Nephron (organoid): ENCODE measurements at regions not wholly inside any gene's neighbourhood (a gene's known extent, or its start where the extent isn't known, plus 50 kb on each side); places are given as distances from the start of the nearest gene placed in this dataset.

Experiments
- H3K27ac Mint-ChIP-seq, 3 experiments: 2 replicates each; pipeline ENCODE4 v1.8.0; 2020; ENCODE audit warnings: mixed read lengths in 3 of 3, mild to moderate bottlenecking in 2 of 3, moderate library complexity in 1 of 3
- H3K27me3 Mint-ChIP-seq: 2 replicates; pipeline ENCODE4 v1.8.0; 2021; ENCODE audit warnings: low read depth, mild to moderate bottlenecking, moderate library complexity, mixed read lengths
- H3K36me3 Mint-ChIP-seq: 2 replicates; pipeline ENCODE4 v1.8.0; 2020; ENCODE audit warnings: low read depth, mixed read lengths
- H3K4me1 Mint-ChIP-seq: 2 replicates; pipeline ENCODE4 v1.8.0; 2020; ENCODE audit warnings: mixed read lengths
- H3K4me3 Mint-ChIP-seq, 3 experiments: 2 replicates each; pipeline ENCODE4 v1.8.0; 2020; ENCODE audit warnings: mild to moderate bottlenecking in 3 of 3, mixed read lengths in 3 of 3, moderate library complexity in 2 of 3
- H3K9me3 Mint-ChIP-seq: 2 replicates; pipeline ENCODE4 v1.8.0; 2020; ENCODE audit warnings: mixed read lengths
- TF ChIP-seq, protein P1 (sequence below), 3 experiments: fragments of 200-600 bp; sonication (generic); IDR thresholded peaks; one replicate each; pipeline ENCODE4 v1.5.0; 2021; ENCODE audit warnings: antibody characterized with exemption in 3 of 3; ENCODE audit not compliant: unreplicated experiment in 3 of 3

DNA sequence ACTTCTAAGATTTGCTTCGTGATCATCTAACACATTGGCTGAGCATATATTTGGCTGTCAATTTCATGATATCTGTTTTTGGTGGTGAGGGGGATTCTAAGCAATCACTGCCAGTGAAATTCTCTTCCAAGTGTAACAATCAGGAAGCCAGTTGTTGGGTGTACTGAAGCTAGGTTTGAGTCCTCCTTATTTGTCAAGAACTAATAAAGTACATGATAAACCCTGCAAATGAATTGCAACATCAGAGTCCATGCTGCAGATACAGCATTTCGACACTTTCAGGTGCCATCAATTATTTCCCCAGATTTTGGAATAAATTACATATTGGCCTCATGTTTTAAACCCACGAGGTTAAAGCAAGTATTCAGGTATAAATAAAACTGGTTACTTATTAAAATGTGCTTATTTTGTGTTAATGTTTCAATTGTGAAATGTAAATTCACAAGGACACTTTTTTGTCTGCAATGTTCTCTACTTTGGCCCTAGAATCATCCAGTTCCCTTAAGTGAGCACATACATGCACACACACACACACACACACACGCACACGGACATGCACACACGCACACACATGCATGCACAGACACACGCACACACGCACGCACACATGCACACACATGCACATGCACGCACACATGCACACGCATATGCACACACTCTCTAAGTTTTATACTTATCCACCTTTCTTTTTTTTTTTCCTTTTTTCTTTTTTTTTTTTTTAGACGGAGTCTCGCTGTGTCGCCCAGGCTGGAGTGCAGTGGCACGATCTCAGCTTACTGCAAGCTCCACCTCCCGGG is 510.2 kb upstream of the KLF6 start:
- no peaks in the 10 kb centered on the region for H3K36me3 Mint-ChIP-seq
- H3K27ac Mint-ChIP-seq = no peak overlapping the region
- TF ChIP-seq, protein P1, sequence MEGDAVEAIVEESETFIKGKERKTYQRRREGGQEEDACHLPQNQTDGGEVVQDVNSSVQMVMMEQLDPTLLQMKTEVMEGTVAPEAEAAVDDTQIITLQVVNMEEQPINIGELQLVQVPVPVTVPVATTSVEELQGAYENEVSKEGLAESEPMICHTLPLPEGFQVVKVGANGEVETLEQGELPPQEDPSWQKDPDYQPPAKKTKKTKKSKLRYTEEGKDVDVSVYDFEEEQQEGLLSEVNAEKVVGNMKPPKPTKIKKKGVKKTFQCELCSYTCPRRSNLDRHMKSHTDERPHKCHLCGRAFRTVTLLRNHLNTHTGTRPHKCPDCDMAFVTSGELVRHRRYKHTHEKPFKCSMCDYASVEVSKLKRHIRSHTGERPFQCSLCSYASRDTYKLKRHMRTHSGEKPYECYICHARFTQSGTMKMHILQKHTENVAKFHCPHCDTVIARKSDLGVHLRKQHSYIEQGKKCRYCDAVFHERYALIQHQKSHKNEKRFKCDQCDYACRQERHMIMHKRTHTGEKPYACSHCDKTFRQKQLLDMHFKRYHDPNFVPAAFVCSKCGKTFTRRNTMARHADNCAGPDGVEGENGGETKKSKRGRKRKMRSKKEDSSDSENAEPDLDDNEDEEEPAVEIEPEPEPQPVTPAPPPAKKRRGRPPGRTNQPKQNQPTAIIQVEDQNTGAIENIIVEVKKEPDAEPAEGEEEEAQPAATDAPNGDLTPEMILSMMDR (IDR thresholded peaks at IDR 0.05; ENCODE audit: unreplicated experiment in 3 of 3) = no peak
- peaks cover 10% of the 10 kb centered on the region for H3K4me1 Mint-ChIP-seq
- no peak overlapping the region for H3K4me3 Mint-ChIP-seq
- no peaks in the 10 kb centered on the region for H3K27me3 Mint-ChIP-seq
- no peaks in the 10 kb centered on the region for H3K9me3 Mint-ChIP-seq

DNA sequence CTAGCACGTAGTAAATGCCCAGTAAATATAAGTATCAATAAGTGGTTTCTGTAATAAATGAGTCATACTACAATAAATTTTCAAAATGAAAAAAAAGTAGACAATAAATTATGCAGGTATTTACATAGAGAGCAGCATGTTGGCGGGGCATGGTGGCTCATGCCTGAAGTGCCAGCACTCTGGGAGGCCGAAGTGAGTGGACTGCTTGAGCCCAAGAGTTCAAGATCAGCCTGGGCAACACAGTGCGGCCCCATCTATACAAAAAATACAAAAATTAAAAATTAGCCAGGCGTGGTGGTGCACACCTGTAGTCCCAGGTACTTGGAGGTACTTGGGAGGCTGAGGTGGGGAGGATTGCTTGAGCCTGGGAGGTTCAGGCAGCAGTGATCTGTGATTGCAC is 509.3 kb upstream of the KLF6 start:
- H3K36me3 Mint-ChIP-seq = no peaks in the 10 kb centered on the region
- H3K4me3 Mint-ChIP-seq = no peak overlapping the region
- TF ChIP-seq, protein P1 (IDR thresholded peaks at IDR 0.05; ENCODE audit: unreplicated experiment in 3 of 3) = no peak
- no peaks in the 10 kb centered on the region for H3K27me3 Mint-ChIP-seq
- no peak overlapping the region for H3K27ac Mint-ChIP-seq
- H3K9me3 Mint-ChIP-seq = no peaks in the 10 kb centered on the region
- H3K4me1 Mint-ChIP-seq = peaks cover 10% of the 10 kb centered on the region

DNA sequence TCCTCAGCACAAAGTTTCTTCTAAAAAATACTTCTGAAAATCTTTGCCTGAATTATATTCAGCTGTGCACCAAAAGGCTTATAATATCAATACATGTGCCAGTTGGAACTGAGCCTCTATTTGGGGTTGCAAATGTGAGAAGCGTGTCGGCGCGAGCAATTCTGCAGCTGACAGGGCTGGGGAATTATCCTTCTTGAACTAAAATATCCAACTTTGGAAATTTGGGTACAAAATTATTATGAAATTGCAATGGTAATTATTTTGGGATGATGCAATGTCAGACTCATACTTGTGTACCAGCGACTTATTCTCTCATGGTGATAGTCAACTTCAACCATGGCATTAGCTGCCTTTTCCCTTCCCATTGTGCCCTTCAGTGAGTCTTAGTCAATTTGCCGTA is 507.0 kb upstream of the KLF6 start:
- Mint-ChIP-seq H3K27me3 (no peaks in the 10 kb centered on the region), H3K4me1 (peaks cover 10% of the 10 kb centered on the region), H3K36me3 (no peaks in the 10 kb centered on the region), H3K27ac (no peak overlapping the region), H3K4me3 (no peak overlapping the region), H3K9me3 (no peaks in the 10 kb centered on the region)
- TF ChIP-seq, protein P1 (IDR thresholded peaks at IDR 0.05; ENCODE audit: unreplicated experiment in 3 of 3) = no peak

DNA sequence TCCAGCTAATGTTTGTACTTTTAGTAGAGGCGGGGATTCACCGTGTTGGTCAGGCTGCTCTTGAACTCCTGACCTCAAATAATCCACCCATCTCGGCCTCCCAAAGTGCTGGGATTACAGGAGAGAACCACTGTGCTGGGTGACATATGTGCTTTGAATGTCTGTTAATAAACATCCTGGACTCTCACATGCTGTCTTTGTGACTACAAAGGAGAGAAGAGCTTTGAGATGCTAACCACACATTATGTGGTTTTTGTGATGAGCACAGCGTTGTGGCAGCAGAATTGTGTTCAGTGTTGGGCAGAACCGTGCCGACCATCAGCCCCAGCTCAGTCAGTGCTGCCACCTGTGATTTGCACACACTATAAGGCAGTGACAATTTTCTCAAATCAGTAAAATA is 500.1 kb upstream of the KLF6 start:
- peaks cover 31% of the 10 kb centered on the region for H3K4me1 Mint-ChIP-seq
- H3K36me3 Mint-ChIP-seq = no peaks in the 10 kb centered on the region
- H3K27me3 Mint-ChIP-seq = no peaks in the 10 kb centered on the region
- TF ChIP-seq, protein P1 (IDR thresholded peaks at IDR 0.05; ENCODE audit: unreplicated experiment in 3 of 3) = no peak
- H3K9me3 Mint-ChIP-seq = no peaks in the 10 kb centered on the region
- no peak overlapping the region for H3K4me3 Mint-ChIP-seq
- H3K27ac Mint-ChIP-seq = no peak overlapping the region

DNA sequence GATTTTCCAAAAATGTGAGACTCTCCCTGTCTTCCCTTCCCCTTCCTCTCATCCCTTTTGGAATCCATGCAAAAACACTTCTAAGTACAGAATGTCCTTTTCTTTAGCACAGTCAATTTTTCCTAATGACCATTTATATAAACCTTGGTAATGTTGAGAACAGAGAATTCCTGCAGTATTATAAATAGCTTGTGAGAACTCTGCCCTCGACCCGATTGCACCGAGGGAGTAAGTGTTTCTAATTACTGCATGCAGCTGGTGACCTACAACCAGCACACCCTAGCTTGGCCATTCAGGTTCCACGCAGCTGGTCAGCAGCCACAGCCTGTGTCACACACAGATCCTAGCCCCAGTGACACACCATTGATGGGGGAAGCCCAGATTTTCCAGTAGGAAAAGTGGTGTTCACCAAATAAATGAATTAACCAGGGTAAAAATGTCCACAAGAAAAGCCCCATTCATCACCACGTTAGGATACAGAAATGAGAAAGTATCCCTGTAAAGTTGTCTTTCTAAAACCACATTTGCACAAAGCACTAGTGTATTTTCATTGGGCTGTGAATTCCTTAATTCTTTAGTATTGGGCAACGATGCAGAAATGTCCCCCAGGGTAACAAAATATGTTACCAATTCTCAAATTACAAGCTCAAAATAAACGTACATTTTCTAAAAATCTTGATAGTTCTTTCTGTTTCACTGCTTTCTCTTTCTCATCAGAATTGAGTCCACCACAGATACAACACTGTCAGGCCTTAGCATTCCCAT is 499.0 kb upstream of the KLF6 start:
- peak overlapping the region; percentile 24 to 43 (median 39) for H3K27ac Mint-ChIP-seq
- TF ChIP-seq, protein P1 (IDR thresholded peaks at IDR 0.05; ENCODE audit: unreplicated experiment in 3 of 3) = no peak

More for the DNA sequence above, 499.0 kb upstream of the KLF6 start:
- Mint-ChIP-seq H3K27me3 (peaks cover 4% of the 10 kb centered on the region), H3K4me1 (peaks cover 42% of the 10 kb centered on the region), H3K4me3 (peak overlapping the region in 1 of 3 experiments; percentile 5), H3K36me3 (no peaks in the 10 kb centered on the region), H3K9me3 (no peaks in the 10 kb centered on the region)
